ENCODE measurements at regions not wholly inside any gene's neighbourhood (a gene's known extent, or its start where the extent isn't known, plus 50 kb on each side); places are given as distances from the start of the nearest gene placed in this dataset.

DNA sequence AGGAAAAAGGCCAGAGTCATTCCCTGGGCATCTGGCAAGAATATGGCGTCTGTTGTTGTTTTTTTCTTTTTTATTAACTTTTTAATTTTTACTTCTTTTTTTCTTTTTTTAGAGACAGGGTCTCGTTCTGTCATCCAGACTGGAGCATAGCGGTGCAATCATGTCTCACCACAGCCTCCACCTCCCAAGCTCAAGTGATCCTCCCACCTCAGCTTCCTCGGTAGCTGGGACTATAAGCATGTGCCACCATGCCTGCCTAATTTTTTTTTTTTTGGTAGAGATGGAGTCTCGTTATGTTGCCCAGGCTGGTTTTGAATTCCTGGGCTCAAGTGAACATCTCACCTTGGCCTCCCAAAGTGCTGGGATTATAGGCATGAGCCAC, 54.0 kb upstream of the PRDM11 start:
- TF ChIP-seq, protein P1, sequence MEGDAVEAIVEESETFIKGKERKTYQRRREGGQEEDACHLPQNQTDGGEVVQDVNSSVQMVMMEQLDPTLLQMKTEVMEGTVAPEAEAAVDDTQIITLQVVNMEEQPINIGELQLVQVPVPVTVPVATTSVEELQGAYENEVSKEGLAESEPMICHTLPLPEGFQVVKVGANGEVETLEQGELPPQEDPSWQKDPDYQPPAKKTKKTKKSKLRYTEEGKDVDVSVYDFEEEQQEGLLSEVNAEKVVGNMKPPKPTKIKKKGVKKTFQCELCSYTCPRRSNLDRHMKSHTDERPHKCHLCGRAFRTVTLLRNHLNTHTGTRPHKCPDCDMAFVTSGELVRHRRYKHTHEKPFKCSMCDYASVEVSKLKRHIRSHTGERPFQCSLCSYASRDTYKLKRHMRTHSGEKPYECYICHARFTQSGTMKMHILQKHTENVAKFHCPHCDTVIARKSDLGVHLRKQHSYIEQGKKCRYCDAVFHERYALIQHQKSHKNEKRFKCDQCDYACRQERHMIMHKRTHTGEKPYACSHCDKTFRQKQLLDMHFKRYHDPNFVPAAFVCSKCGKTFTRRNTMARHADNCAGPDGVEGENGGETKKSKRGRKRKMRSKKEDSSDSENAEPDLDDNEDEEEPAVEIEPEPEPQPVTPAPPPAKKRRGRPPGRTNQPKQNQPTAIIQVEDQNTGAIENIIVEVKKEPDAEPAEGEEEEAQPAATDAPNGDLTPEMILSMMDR (IDR thresholded peaks at IDR 0.05; ENCODE audit: insufficient read depth, low read length) = no peak

DNA sequence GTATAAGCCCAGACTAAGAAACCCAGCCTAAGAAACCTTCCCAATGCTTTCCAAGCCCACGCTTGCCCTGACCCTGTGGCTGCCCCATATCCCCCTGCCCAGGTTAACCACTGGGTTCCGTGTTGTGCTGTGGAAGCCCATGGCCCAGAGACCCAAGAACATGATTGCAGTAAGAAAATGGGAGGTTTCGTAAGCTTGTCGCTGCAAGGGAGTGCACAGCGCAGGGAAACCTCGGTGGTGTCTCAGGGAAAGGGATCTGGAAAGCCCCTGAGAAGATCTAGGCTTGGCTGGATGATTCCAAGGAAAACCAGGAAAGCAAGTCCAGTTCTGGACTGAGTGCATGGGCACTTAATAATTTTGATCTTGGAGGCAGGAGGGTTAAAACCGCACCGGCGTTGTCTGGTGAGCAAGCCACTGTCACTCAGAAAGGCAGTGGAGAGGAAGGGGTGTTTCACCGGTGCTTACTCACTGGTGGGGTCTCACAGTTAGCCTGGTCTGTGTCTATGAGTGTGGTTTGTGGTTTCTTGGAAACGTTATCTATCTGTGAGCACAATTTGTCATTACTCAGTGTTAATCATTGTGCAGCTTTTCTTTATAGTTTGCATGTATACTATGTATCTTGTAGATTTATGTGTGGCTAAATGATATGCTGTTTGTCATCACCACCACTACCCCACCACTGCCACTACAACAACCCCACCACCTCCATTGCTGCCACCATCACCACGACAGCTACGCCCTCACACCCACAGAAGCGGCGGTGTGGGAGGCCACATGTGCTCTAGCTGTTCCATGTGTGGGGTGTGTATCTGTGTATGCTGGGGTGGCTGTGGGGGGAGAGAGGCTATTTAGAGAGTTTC, 53.3 kb upstream of the PRDM11 start:
- H3K4me3 ChIP-seq (ENCODE audit: low read depth, low read length) = no peak overlapping the region
- DNase-seq (ENCODE audit: low read depth) = peak; percentile 66
- TF ChIP-seq, protein P1 (IDR thresholded peaks at IDR 0.05; ENCODE audit: insufficient read depth, low read length) = no peak

More for the DNA sequence above, 54.0 kb upstream of the PRDM11 start:
- no peak overlapping the region for H3K4me3 ChIP-seq (ENCODE audit: low read depth, low read length)
- DNase-seq (ENCODE audit: low read depth) = no peak

DNA sequence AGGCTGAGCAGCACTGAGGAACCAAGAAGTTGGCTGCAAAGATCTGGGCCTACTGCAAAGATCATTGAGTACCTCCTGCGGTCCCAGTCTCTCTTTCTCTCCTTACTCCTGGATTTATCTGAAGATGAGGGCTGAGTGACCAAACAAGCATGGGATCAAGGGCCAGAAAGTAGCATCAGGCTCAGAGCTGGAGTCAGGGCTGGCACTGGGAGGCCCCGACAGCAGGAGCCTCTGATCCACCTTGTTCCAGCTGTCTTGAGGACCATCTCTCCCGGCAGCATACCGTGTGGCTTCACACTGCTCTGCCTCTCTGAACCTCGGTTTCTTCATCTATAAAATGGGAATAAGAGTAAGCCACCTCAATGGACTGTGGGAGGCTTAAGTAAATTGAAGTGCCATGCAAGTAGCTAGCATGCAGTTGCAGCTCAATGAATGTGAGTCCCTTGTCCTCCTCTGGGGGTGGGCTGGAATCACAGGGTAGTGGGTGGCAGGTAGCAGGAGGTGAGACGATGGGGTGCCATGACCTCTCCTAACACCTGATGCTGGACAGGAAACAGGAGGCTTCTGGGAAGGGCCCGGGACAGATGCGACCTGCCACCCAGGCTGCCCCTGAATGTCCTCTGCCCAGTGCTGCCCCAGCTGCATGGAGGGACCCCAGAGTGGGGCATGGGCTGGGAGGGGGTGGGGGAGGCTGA, 52.5 kb upstream of the PRDM11 start:
- no peak overlapping the region for H3K4me3 ChIP-seq (ENCODE audit: low read depth, low read length)
- TF ChIP-seq, protein P1 (IDR thresholded peaks at IDR 0.05; ENCODE audit: insufficient read depth, low read length) = no peak
- no peak for DNase-seq (ENCODE audit: low read depth)

DNA sequence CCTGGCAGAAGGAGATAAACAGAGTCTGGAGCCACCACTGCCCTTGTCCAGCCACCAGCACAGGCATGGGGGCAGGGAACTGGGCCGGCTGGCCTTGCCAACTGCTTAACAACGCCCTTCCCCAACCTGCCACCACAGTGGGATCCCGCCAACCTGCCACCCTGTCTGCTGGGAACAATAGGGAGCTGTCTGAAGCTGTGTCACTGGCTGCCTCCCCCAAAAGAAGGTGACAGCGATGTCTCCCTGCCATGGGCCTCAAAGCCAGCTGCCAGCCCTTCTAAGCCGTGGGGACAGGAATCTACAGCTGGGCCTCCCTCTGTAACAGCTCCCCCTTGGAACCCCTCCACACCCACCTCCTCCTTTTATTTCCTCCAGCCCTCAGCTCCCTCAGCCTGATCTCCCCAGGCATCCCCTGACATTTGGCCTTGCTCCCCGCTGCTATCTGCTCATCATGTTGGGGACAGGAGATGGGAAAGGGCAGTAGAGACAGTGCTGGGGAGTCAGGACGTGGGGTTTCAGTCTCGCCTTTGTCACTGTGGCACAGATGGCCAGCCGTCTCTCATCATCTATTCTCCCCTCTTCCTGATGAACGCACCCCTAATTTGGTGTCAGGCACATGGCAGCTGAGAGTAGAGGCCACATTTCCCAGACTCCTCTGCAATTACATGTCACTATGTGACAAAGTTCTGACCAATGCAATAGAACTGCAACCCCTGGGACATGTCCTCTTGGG, 51.3 kb upstream of the PRDM11 start:
- H3K4me3 ChIP-seq (ENCODE audit: low read depth, low read length) = no peak overlapping the region
- DNase-seq (ENCODE audit: low read depth) = no peak
- TF ChIP-seq, protein P1 (IDR thresholded peaks at IDR 0.05; ENCODE audit: insufficient read depth, low read length) = no peak

DNA sequence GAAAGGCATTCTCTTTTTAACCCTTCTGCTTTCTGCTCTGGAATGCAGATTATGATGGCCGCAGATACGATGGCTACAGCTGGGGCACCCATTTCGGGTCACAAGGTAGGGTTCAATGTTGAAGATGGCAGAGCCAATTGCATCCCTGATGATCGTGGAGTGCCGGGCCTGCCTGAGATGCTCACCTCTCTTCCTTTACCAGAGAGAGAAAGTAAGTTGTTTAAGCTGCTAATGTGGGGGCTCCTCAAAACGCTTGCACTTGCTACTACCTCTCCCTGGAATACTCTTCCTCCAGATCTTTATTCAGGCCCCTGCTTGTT, 50.8 kb upstream of the PRDM11 start:
- no peak overlapping the region for H3K4me3 ChIP-seq (ENCODE audit: low read depth, low read length)
- no peak for DNase-seq (ENCODE audit: low read depth)
- TF ChIP-seq, protein P1 (IDR thresholded peaks at IDR 0.05; ENCODE audit: insufficient read depth, low read length) = no peak

DNA sequence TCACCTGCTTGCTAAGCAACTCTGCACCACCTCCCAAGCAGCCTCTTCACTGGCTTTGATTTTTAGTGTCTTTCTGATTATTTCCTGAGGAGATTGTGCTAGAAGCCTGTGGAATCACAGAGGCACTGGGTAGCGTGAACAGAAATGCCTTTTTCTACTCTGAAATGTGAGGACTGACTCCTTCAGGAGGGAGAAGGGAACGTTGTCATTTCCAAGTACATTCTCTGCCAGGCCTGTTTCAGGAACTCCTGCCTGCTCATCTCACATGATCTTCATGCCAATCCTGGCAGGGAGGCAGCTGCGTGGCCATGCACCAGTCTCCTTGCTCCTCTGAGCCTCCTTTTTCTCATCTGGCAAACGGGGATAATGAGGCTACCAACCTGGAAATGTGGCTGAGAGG, 49.8 kb upstream of the PRDM11 start:
- H3K4me3 ChIP-seq (ENCODE audit: low read depth, low read length) = no peak overlapping the region
- TF ChIP-seq, protein P1 (IDR thresholded peaks at IDR 0.05; ENCODE audit: insufficient read depth, low read length) = no peak
- DNase-seq (ENCODE audit: low read depth) = no peak

All from fibroblast of the aortic adventitia (primary cell).